ENCODE measurements at regions not wholly inside any gene's neighbourhood (a gene's known extent, or its start where the extent isn't known, plus 50 kb on each side); places are given as distances from the start of the nearest gene placed in this dataset.

- TF ChIP-seq SMARCA5 (IDR thresholded peaks at IDR 0.05) (no peak), NUFIP1 (IDR thresholded peaks at IDR 0.05; ENCODE audit: partially characterized antibody) (no peak), ZNF584 (CRISPR knock-in tag; IDR thresholded peaks at IDR 0.05; ENCODE audit: low read depth) (no peak), TAL1 (IDR thresholded peaks at IDR 0.05) (no peak), HDAC8 (tag; IDR thresholded peaks at IDR 0.05) (no peak), POU5F1 (IDR thresholded peaks at IDR 0.05; ENCODE audit: borderline replicate concordance, low read depth, low read length, partially characterized antibody) (no peak)
Observed at GRCh38 chr13:42699912-42700311, 81.5 kb upstream of the FAM216B start (continued).

- TF ChIP-seq MXD1 (CRISPR knock-in tag; IDR thresholded peaks at IDR 0.05; ENCODE audit: borderline replicate concordance, poor library complexity, severe bottlenecking), result no peak
- no peak overlapping the region for H3K4me2 ChIP-seq (ENCODE audit: insufficient read depth, low read length)
- WGBS (ENCODE audit: insufficient coverage, low coverage, missing lambda C conversion rate), result 0% methylated on average over 2 of the region's 2 CpGs
- no peaks in the 10 kb centered on the region for H3K27me3 ChIP-seq (ENCODE audit: control insufficient read depth in 2 of 2, insufficient read depth in 2 of 2, low read length in 2 of 2)
- H3K36me3 ChIP-seq (ENCODE audit: control insufficient read depth, insufficient read depth, low read length), result no peaks in the 10 kb centered on the region
- no peak for ATAC-seq
- FAIRE-seq, result no peak
- H3K9me3 ChIP-seq (replicated peaks; ENCODE audit: control insufficient read depth, insufficient read depth, low read depth, low read length), result no peaks in the 10 kb centered on the region
- H3K9me1 ChIP-seq (ENCODE audit: control insufficient read depth, insufficient read depth, low read length), result no peaks in the 10 kb centered on the region
- BruUV-seq (replicated peaks), result no TSS peak
- in situ Hi-C loops (cut with MboI), result no loop called here
- H2AFZ ChIP-seq (ENCODE audit: low read depth, low read length), result no peak overlapping the region
- H3K4me1 ChIP-seq (replicated peaks in 1 of 2; ENCODE audit: control insufficient read depth in 2 of 2, insufficient read depth in 2 of 2, low read length in 2 of 2), result no peaks in the 10 kb centered on the region
- H3K27ac ChIP-seq (ENCODE audit: extremely low read depth, low read depth, low read length), result no peak overlapping the region
- DNase-seq (ENCODE audit: extremely low read depth in 1 of 4, low spot score in 3 of 4), result no peak
- CTCF ChIA-PET (ENCODE audit: low intra/inter-chr PET ratio), result no interaction called here
- H3K4me3 ChIP-seq, result no peak overlapping the region
- no peak overlapping the region for H3K9ac ChIP-seq (ENCODE audit: insufficient read depth in 1 of 2, low read depth in 2 of 2, low read length in 2 of 2)
- H4K20me1 ChIP-seq (replicated peaks; ENCODE audit: control insufficient read depth, insufficient read depth, low read length), result no peaks in the 10 kb centered on the region
- H3K79me2 ChIP-seq (ENCODE audit: control insufficient read depth, insufficient read depth, low read length), result no peaks in the 10 kb centered on the region
- intact Hi-C loops (cut with micrococcal nuclease), result no loop called here
- POLR2A ChIA-PET, result no interaction called here
Observed at GRCh38 chr13:42702716-42703115, 78.7 kb upstream of the FAM216B start.
